ENCODE measurements at regions not wholly inside any gene's neighbourhood (a gene's known extent, or its start where the extent isn't known, plus 50 kb on each side); places are given as distances from the start of the nearest gene placed in this dataset.
A peak's percentile ranks its signal among the peaks of the same experiment; 100 is the strongest.

GRCh38 chr9:89548071-89548638, 50.2 kb upstream of the SEMA4D start:
- Mint-ChIP-seq H3K4me3 (no peak overlapping the region), H3K9me3 (peaks cover 11 to 17% (median 15%) of the 10 kb centered on the region in 7 donors), H3K36me3 (peaks cover 5% of the 10 kb centered on the region in 2 donors), H3K27ac (peak overlapping the region in 3 of 7 donors; percentile 53 to 62 (median 61)), H3K27me3 (ENCODE audit: low read depth in 3 of 3) (no peaks in the 10 kb centered on the region), H3K4me1 (peaks cover 29% of the 10 kb centered on the region)
- H3K4me2 ChIP-seq (replicated peaks; ENCODE audit: extremely low read depth, low read length, poor library complexity, severe bottlenecking), result no peak overlapping the region
- DNase-seq, result peak in 2 of 3 donors; percentile 19 to 36
- TF ChIP-seq, protein P1, sequence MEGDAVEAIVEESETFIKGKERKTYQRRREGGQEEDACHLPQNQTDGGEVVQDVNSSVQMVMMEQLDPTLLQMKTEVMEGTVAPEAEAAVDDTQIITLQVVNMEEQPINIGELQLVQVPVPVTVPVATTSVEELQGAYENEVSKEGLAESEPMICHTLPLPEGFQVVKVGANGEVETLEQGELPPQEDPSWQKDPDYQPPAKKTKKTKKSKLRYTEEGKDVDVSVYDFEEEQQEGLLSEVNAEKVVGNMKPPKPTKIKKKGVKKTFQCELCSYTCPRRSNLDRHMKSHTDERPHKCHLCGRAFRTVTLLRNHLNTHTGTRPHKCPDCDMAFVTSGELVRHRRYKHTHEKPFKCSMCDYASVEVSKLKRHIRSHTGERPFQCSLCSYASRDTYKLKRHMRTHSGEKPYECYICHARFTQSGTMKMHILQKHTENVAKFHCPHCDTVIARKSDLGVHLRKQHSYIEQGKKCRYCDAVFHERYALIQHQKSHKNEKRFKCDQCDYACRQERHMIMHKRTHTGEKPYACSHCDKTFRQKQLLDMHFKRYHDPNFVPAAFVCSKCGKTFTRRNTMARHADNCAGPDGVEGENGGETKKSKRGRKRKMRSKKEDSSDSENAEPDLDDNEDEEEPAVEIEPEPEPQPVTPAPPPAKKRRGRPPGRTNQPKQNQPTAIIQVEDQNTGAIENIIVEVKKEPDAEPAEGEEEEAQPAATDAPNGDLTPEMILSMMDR (IDR thresholded peaks at IDR 0.05), result no peak
- H3K4me1 ChIP-seq (ENCODE audit: control insufficient read depth in 1 of 2, insufficient read depth in 2 of 2, low read length in 2 of 2), result peaks cover 30 to 36% of the 10 kb centered on the region in 2 donors
- no peak overlapping the region for H3K4me3 ChIP-seq (replicated peaks in 1 of 3; ENCODE audit: low read depth in 2 of 3, low read length in 3 of 3)
- H3K9me3 ChIP-seq (replicated peaks in 1 of 2; ENCODE audit: control insufficient read depth in 1 of 2, insufficient read depth in 1 of 2, low read length in 2 of 2), result peaks cover 0 to 7% of the 10 kb centered on the region in 2 donors
- intact Hi-C loops (cut with micrococcal nuclease), result loop anchor here (5.0 kb wide), 3 partner anchors 51 to 231 kb away; partner anchors contain the start of genes SEMA4D (in 2 of the 2) and SECISBP2 (in 1 of the 2)
- WGBS (ENCODE audit: insufficient coverage), result 81% methylated on average over 8 of the region's 9 CpGs
- no peak overlapping the region for H2AFZ ChIP-seq (ENCODE audit: insufficient read depth, low read depth, low read length, poor library complexity, severe bottlenecking)
- H4K20me1 ChIP-seq (ENCODE audit: insufficient read depth, low read length), result no peaks in the 10 kb centered on the region
- H3K9ac ChIP-seq (ENCODE audit: insufficient read depth, low read length, poor library complexity, severe bottlenecking), result no peak overlapping the region
- H3K79me2 ChIP-seq (ENCODE audit: insufficient read depth, low read length), result no peaks in the 10 kb centered on the region
- H3K27ac ChIP-seq (ENCODE audit: low read depth in 1 of 2, low read length in 2 of 2), result no peak overlapping the region
- no peaks in the 10 kb centered on the region for H3K27me3 ChIP-seq (ENCODE audit: control insufficient read depth in 2 of 2, insufficient read depth in 2 of 2, low read length in 2 of 2)
- H3K36me3 ChIP-seq (replicated peaks in 1 of 2; ENCODE audit: control insufficient read depth in 1 of 2, insufficient read depth in 2 of 2, low read length in 2 of 2), result no peaks in the 10 kb centered on the region
